ENCODE measurements at regions not wholly inside any gene's neighbourhood (a gene's known extent, or its start where the extent isn't known, plus 50 kb on each side); places are given as distances from the start of the nearest gene placed in this dataset.

- POLR2A ChIA-PET (ENCODE audit: unreplicated experiment): interaction anchor here (0.5 to 0.8 kb wide), 2 partner anchors 9 to 553 kb away, joined by 3 to 4 read pairs; partner anchors contain the start of genes OFD1 and TRAPPC2
- H3K79me2 ChIP-seq (ENCODE audit: low read length): no peaks in the 10 kb centered on the region
- CTCF ChIA-PET: no interaction called here
- peak overlapping the region; percentile 36; the same call in 1 of the 2 replicates for H3K9ac ChIP-seq (ENCODE audit: low read length)
- DNase-seq (peak; percentile 91), ATAC-seq (peak; percentile 89)
- peaks cover 21% of the 10 kb centered on the region for H3K4me1 ChIP-seq (ENCODE audit: insufficient read depth, low read length)
- H3K9me3 ChIP-seq (ENCODE audit: low read length): no peaks in the 10 kb centered on the region
- peak overlapping the region; percentile 90 for H3K27ac ChIP-seq (ENCODE audit: low read length)
- no peaks in the 10 kb centered on the region for H3K27me3 ChIP-seq (ENCODE audit: low read length)
- H3K36me3 ChIP-seq (ENCODE audit: low read depth, low read length): no peaks in the 10 kb centered on the region
- no peak overlapping the region for H3K4me3 ChIP-seq (ENCODE audit: low read length)
- no peaks in the 10 kb centered on the region for H4K20me1 ChIP-seq (ENCODE audit: low read length)
- no peaks in the 10 kb centered on the region for H3F3A ChIP-seq (ENCODE audit: low read length, unreplicated experiment)
- TF ChIP-seq EZH2 (IDR thresholded peaks at IDR 0.05; ENCODE audit: low read length, unreplicated experiment) (no peak), EZH2phosphoT487 (IDR thresholded peaks at IDR 0.05; ENCODE audit: borderline replicate concordance, low read length) (no peak), CTCF (conservative IDR thresholded peaks at IDR 0.05; ENCODE audit: low read depth, low read length) (no peak)
- intact Hi-C loops (cut with micrococcal nuclease): loop anchor here (5.0 kb wide), 2 partner anchors 41 to 174 kb away; no protein-coding TSS in a partner anchor
- H2AFZ ChIP-seq (ENCODE audit: low read length): no peak overlapping the region
- no peaks in the 10 kb centered on the region for H3K9me2 ChIP-seq (replicated peaks; ENCODE audit: low read length)
- no peak overlapping the region for H3K4me2 ChIP-seq (ENCODE audit: low read length)
- BruUV-seq (replicated peaks): no TSS peak
Observed at GRCh38 chrX:13180807-13181206, 136.4 kb upstream of the FAM9C start.

- Histone ChIP-seq H3F3A (ENCODE audit: low read length, unreplicated experiment) (no peaks in the 10 kb centered on the region), H3K4me1 (ENCODE audit: insufficient read depth, low read length) (peaks cover 21% of the 10 kb centered on the region), H2AFZ (ENCODE audit: low read length) (no peak overlapping the region), H3K9me2 (replicated peaks; ENCODE audit: low read length) (no peaks in the 10 kb centered on the region), H3K27ac (ENCODE audit: low read length) (no peak overlapping the region), H3K4me2 (ENCODE audit: low read length) (no peak overlapping the region), H3K4me3 (ENCODE audit: low read length) (no peak overlapping the region), H3K79me2 (ENCODE audit: low read length) (no peaks in the 10 kb centered on the region), H3K9ac (ENCODE audit: low read length) (no peak overlapping the region), H3K9me3 (ENCODE audit: low read length) (no peaks in the 10 kb centered on the region), H3K27me3 (ENCODE audit: low read length) (no peaks in the 10 kb centered on the region), H4K20me1 (ENCODE audit: low read length) (no peaks in the 10 kb centered on the region), H3K36me3 (ENCODE audit: low read depth, low read length) (no peaks in the 10 kb centered on the region)
- intact Hi-C loops (cut with micrococcal nuclease): no loop called here
- POLR2A ChIA-PET (ENCODE audit: unreplicated experiment): no interaction called here
- TF ChIP-seq CTCF (conservative IDR thresholded peaks at IDR 0.05; ENCODE audit: low read depth, low read length) (no peak), EZH2 (IDR thresholded peaks at IDR 0.05; ENCODE audit: low read length, unreplicated experiment) (no peak), EZH2phosphoT487 (IDR thresholded peaks at IDR 0.05; ENCODE audit: borderline replicate concordance, low read length) (no peak)
- CTCF ChIA-PET: no interaction called here
- DNase-seq (no peak), ATAC-seq (no peak)
- BruUV-seq (replicated peaks): no TSS peak
Observed at GRCh38 chrX:13179586-13179985, 135.2 kb upstream of the FAM9C start.

- Histone ChIP-seq H2AFZ (ENCODE audit: low read length) (no peak overlapping the region), H3K4me3 (ENCODE audit: low read length) (no peak overlapping the region), H3K4me2 (ENCODE audit: low read length) (no peak overlapping the region), H3K9me3 (ENCODE audit: low read length) (no peaks in the 10 kb centered on the region), H3K27me3 (ENCODE audit: low read length) (no peaks in the 10 kb centered on the region), H3K4me1 (ENCODE audit: insufficient read depth, low read length) (peaks cover 21% of the 10 kb centered on the region), H3K79me2 (ENCODE audit: low read length) (no peaks in the 10 kb centered on the region), H3K36me3 (ENCODE audit: low read depth, low read length) (no peaks in the 10 kb centered on the region), H4K20me1 (ENCODE audit: low read length) (no peaks in the 10 kb centered on the region), H3K9ac (ENCODE audit: low read length) (no peak overlapping the region), H3K9me2 (replicated peaks; ENCODE audit: low read length) (no peaks in the 10 kb centered on the region), H3K27ac (ENCODE audit: low read length) (no peak overlapping the region), H3F3A (ENCODE audit: low read length, unreplicated experiment) (no peaks in the 10 kb centered on the region)
- intact Hi-C loops (cut with micrococcal nuclease): no loop called here
- ATAC-seq (no peak), DNase-seq (no peak)
- no peak for TF ChIP-seq EZH2 (IDR thresholded peaks at IDR 0.05; ENCODE audit: low read length, unreplicated experiment)
- BruUV-seq (replicated peaks): no TSS peak
- ChIA-PET POLR2A (ENCODE audit: unreplicated experiment) (no interaction called here), CTCF (interaction anchor here (0.7 kb wide), 1 partner anchor 29 kb away, joined by 4 read pairs; no protein-coding TSS in a partner anchor)
Observed at GRCh38 chrX:13179100-13179499, 134.7 kb upstream of the FAM9C start.

All from PC-3 (cell line).